Activated T-cell treated with anti-CD3 and anti-CD28 coated beads, Interleukin-2, amount 50 U/mL, for 72 hours (primary cell): ENCODE measurements at regions not wholly inside any gene's neighbourhood (a gene's known extent, or its start where the extent isn't known, plus 50 kb on each side); places are given as distances from the start of the nearest gene placed in this dataset.

ENCODE experiments used
- ATAC-seq, 2 donors: fragments of 150-1000 bp; cut with Tn5 transposase; replicated peaks in 1 of 2; 2 replicates each; pipeline ENCODE4 v1.10.0; 2021; ENCODE audit warnings: moderate library complexity in 2 of 2, mild to moderate bottlenecking in 1 of 2
- DNase-seq, 2 donors: peaks; one replicate each; pipeline ENCODE4 v3.0.0; 2021 to 2022; ENCODE audit warnings: mixed read lengths in 1 of 2
- H3K27ac Mint-ChIP-seq: one replicate; pipeline ENCODE4 v1.8.0; 2022; ENCODE audit warnings: mild to moderate bottlenecking, moderate library complexity, mixed read lengths
- H3K27me3 Mint-ChIP-seq: one replicate; pipeline ENCODE4 v1.8.0; 2022; ENCODE audit warnings: low read depth, mixed read lengths
- H3K36me3 Mint-ChIP-seq, 2 donors: one replicate each; pipeline ENCODE4 v1.8.0; 2022; ENCODE audit warnings: mixed read lengths in 2 of 2, mild to moderate bottlenecking in 1 of 2; ENCODE audit not compliant: insufficient read depth in 2 of 2
- H3K4me1 Mint-ChIP-seq: one replicate; pipeline ENCODE4 v1.8.0; 2022; ENCODE audit warnings: low read depth, mixed read lengths
- H3K4me3 Mint-ChIP-seq, 2 donors: one replicate each; pipeline ENCODE4 v1.8.0; 2022; ENCODE audit warnings: mild to moderate bottlenecking in 2 of 2, mixed read lengths in 2 of 2, moderate library complexity in 2 of 2
- H3K9me3 Mint-ChIP-seq, 2 donors: one replicate each; pipeline ENCODE4 v1.8.0; 2022; ENCODE audit warnings: mixed read lengths in 2 of 2

GRCh38 chr20:43247361-43247760 is 57.7 kb upstream of the PTPRT start:
- H3K4me3 Mint-ChIP-seq, result no peak overlapping the region
- no peaks in the 10 kb centered on the region for H3K9me3 Mint-ChIP-seq
- ATAC-seq (no peak), DNase-seq (no peak)
- no peaks in the 10 kb centered on the region for H3K4me1 Mint-ChIP-seq
- H3K27me3 Mint-ChIP-seq, result peaks cover 12% of the 10 kb centered on the region
- H3K36me3 Mint-ChIP-seq, result no peaks in the 10 kb centered on the region
- H3K27ac Mint-ChIP-seq, result no peak overlapping the region

- Mint-ChIP-seq H3K36me3 (no peaks in the 10 kb centered on the region), H3K9me3 (no peaks in the 10 kb centered on the region), H3K4me1 (no peaks in the 10 kb centered on the region), H3K27me3 (peaks cover 12% of the 10 kb centered on the region), H3K4me3 (no peak overlapping the region), H3K27ac (no peak overlapping the region)
- DNase-seq, result no peak
- ATAC-seq, result no peak
Measured at GRCh38 chr20:43244647-43245046, 54.9 kb upstream of the PTPRT start.

- H3K9me3 Mint-ChIP-seq, result no peaks in the 10 kb centered on the region
- H3K4me3 Mint-ChIP-seq, result no peak overlapping the region
- DNase-seq (no peak), ATAC-seq (no peak)
- no peak overlapping the region for H3K27ac Mint-ChIP-seq
- H3K4me1 Mint-ChIP-seq, result no peaks in the 10 kb centered on the region
- peaks cover 12% of the 10 kb centered on the region for H3K27me3 Mint-ChIP-seq
- no peaks in the 10 kb centered on the region for H3K36me3 Mint-ChIP-seq
Measured at GRCh38 chr20:43243672-43244269, 54.1 kb upstream of the PTPRT start.

- no peaks in the 10 kb centered on the region for H3K36me3 Mint-ChIP-seq
- H3K4me3 Mint-ChIP-seq, result no peak overlapping the region
- H3K9me3 Mint-ChIP-seq, result no peaks in the 10 kb centered on the region
- DNase-seq, result no peak
- no peak for ATAC-seq
- peaks cover under 1% of the 10 kb centered on the region for H3K27me3 Mint-ChIP-seq
- H3K4me1 Mint-ChIP-seq, result no peaks in the 10 kb centered on the region
- H3K27ac Mint-ChIP-seq, result no peak overlapping the region
Measured at GRCh38 chr20:43241057-43241702, 51.5 kb upstream of the PTPRT start.
